Skeletal muscle satellite cell (primary cell): ENCODE measurements at regions not wholly inside any gene's neighbourhood (a gene's known extent, or its start where the extent isn't known, plus 50 kb on each side); places are given as distances from the start of the nearest gene placed in this dataset.

ENCODE experiments used
- H3K27me3 ChIP-seq: 2 replicates; pipeline ENCODE4 v1.7.0; 2013; ENCODE audit warnings: low read length; ENCODE audit not compliant: control insufficient read depth, insufficient read depth
- H3K36me3 ChIP-seq: 2 replicates; pipeline ENCODE4 v1.7.0; 2013; ENCODE audit warnings: mild to moderate bottlenecking, control low read depth, low read length; ENCODE audit not compliant: insufficient read depth
- H3K4me1 ChIP-seq: 2 replicates; pipeline ENCODE4 v1.7.0; 2013; ENCODE audit warnings: low read length; ENCODE audit not compliant: control insufficient read depth, insufficient read depth
- H3K4me2 ChIP-seq: 2 replicates; pipeline ENCODE4 v1.7.0; 2013; ENCODE audit warnings: mild to moderate bottlenecking, low read length
- H3K4me3 ChIP-seq: 2 replicates; pipeline ENCODE4 v1.7.0; 2013; ENCODE audit warnings: low read length
- H3K9ac ChIP-seq: 2 replicates; pipeline ENCODE4 v1.7.0; 2013; ENCODE audit warnings: mild to moderate bottlenecking, low read depth, low read length, moderate library complexity
- H3K9me3 ChIP-seq: replicated peaks from 2 replicates; pipeline ENCODE4 v1.7.0; 2013; ENCODE audit warnings: mild to moderate bottlenecking, control low read depth, low read length

DNA sequence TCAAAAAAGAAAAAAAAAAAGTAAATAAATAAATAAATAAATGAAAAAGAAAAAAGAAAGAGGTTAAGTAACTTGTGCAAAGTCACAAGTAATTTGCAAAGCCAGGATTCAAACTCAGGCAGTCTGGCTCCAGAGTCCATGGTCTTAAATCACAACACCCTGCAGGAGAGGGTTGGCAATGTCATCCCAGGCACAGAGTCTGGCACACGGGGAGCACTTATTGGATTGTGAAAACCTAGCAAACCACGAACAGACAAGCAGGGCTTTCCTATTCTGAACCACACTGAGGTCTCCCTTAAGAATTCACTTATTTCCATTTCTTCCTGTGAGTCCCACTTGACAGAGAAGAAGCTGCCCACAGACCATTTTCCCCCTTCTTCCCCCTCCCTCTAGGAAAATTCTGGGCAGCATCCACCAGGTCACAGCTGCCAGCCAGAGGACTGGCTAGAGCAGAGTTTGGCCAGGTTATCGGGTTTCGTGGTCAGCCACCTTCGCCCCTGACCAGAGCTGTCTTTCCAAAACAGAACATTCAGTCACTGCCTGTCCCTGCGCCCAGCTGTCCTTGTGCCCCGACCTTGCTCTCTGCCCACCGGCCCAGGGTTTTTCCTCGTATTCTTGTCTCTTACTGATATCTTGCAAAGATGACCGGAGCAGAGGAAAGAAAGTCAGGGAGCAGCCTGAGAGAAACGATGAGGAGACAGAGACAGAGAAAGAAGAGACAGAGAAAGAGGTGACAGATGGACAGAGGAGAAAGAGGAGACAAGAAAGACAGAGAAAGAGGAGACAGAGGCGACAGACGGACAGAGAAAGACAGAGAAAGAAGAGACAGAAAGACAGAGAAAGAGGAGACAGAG, 106.4 kb upstream of the PTPN1 start:
- Histone ChIP-seq H3K4me1 (peaks cover 22% of the 10 kb centered on the region), H3K4me3 (no peak overlapping the region), H3K9ac (no peak overlapping the region)

DNA sequence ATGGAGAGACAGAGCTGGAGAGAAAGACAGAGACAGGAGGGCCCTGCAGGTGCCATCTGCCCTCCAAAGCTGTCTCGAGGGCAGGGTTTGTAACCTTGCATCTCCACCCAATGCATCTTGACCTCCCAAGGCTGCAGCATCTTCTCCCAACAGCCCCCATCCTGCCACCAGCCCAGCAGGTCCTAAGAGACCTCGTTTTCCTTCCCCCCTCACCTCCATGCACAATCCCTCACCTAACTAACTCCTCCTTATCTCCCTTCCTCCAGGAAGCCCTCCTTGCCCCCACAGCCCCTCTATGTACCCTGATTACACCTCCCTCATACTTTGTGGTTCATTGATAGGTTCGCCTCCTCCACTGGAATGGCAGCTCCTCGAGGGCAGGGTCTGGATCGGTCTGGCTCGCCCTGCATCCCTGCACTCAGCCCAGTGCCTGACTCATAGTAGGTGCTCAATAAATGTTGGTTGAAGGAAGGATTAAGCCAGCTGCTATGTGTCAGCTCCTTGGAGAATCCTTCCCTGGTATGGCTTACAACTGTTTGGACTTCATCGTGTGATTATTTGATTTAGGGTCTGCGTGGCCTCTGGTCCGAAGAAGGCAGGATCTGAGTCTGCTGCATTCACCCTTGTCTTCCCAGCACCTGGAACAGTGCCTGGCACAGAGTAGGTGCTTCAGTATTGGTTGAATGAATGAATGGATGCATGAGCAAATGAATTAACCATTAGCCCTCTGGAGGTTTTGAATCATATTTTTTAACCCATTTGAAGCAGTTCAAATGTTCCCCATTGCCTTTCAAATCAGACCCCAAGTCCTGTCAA, 105.6 kb upstream of the PTPN1 start:
- H3K9ac ChIP-seq: no peak overlapping the region
- no peaks in the 10 kb centered on the region for H3K9me3 ChIP-seq
- H3K27me3 ChIP-seq: no peaks in the 10 kb centered on the region
- H3K4me3 ChIP-seq: no peak overlapping the region
- H3K4me1 ChIP-seq: peaks cover 13% of the 10 kb centered on the region
- H3K4me2 ChIP-seq: no peak overlapping the region
- no peaks in the 10 kb centered on the region for H3K36me3 ChIP-seq

More for the DNA sequence above, 106.4 kb upstream of the PTPN1 start:
- Histone ChIP-seq H3K27me3 (no peaks in the 10 kb centered on the region), H3K36me3 (no peaks in the 10 kb centered on the region), H3K9me3 (no peaks in the 10 kb centered on the region), H3K4me2 (no peak overlapping the region)

DNA sequence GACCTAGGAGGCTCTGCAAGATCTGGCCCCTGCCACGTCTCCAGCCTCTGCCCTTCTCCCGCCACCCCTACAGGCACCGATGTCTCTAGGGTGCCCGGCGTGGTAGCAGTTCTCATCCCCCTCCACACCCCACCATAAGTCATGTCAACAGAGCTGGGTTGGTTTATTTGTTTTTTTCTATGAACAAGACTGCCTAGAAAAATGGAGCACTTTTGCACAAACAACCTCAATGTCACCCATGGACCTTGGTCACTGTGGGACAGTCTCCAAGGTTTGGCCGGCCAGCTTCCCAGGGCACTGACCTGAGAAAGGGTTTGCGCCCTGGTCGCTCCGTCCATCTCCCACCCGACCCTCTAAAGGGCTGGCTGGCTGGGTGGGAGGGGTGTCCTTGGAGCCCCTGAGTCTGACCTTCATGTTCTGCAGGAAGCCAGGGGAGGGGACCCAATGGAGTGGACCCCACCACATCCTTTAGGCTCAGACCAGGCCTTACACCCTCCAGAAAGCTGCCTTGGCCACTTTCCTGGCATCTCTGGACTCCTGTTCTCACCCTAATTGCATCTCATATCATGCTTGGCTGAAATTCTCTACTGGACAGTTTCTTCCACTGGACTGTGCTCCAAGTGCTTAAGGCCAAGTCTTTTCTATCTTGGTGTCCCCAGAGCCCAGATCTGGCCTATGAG, 104.8 kb upstream of the PTPN1 start:
- no peak overlapping the region for H3K4me3 ChIP-seq
- H3K36me3 ChIP-seq: no peaks in the 10 kb centered on the region
- no peak overlapping the region for H3K9ac ChIP-seq
- no peaks in the 10 kb centered on the region for H3K9me3 ChIP-seq
- H3K4me2 ChIP-seq: no peak overlapping the region
- H3K4me1 ChIP-seq: peaks cover 8% of the 10 kb centered on the region
- H3K27me3 ChIP-seq: no peaks in the 10 kb centered on the region

DNA sequence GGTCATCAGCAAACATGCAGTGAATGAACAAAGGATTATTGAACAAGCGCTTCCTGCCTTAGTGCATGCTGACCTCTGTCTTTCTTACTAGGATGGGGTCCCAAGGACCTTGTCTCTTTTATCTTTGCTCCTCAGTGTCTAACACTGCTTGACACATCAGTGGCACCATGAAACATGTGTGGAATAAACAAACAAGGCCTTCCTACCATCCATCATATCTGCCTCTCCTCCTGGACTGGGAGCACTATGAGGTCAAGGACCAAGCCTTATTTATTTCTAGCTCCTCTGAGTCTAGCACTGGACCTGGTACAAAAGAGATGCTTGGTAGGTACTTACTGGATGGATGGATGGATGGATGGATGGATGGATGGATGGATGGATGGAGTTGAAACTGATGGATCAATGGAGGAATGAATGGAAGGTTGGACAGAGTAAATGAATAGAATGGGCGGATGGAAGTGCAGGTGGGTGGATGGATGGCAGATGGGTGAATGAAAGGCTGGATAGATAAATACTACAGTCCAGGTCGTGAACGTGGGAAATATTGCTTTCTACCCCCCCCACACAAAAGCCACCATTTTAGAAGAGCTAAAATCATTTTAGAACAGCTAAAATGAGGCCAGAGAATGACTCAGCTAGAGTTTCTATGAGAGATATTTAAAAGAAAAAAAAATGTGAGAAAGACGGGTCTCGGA, 104.1 kb upstream of the PTPN1 start:
- H3K9ac ChIP-seq: no peak overlapping the region
- H3K9me3 ChIP-seq: no peaks in the 10 kb centered on the region
- no peaks in the 10 kb centered on the region for H3K36me3 ChIP-seq
- H3K4me1 ChIP-seq: peaks cover 8% of the 10 kb centered on the region
- no peak overlapping the region for H3K4me3 ChIP-seq
- H3K27me3 ChIP-seq: no peaks in the 10 kb centered on the region
- no peak overlapping the region for H3K4me2 ChIP-seq

DNA sequence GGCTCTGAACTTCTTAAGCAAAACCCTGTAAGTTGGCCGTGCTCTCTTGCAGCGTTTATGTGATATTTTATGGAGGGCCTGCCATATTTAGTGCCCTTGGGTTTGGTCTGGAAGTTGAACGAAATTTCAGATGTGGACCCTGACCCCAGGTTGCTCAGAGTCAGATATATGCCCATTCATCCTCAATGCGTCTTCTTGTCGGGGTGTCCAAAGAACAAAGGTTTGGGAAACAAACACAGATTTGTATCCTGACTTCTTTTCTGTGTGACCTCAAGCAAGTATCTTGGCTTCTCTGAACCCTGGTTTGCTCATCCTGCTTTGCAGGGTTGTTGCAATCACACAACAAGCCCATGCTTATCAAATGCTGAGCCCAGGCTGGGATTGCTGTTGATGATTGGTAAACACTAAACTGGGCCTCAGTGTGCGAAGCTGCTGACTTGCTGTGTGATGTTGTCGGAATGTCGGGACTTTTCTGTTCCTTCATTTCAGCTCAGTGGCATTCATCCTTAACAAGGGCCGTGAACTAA, 103.5 kb upstream of the PTPN1 start:
- peaks cover 8% of the 10 kb centered on the region for H3K4me1 ChIP-seq
- no peaks in the 10 kb centered on the region for H3K36me3 ChIP-seq
- H3K4me3 ChIP-seq: no peak overlapping the region
- H3K4me2 ChIP-seq: no peak overlapping the region
- no peaks in the 10 kb centered on the region for H3K9me3 ChIP-seq
- no peak overlapping the region for H3K9ac ChIP-seq
- no peaks in the 10 kb centered on the region for H3K27me3 ChIP-seq

DNA sequence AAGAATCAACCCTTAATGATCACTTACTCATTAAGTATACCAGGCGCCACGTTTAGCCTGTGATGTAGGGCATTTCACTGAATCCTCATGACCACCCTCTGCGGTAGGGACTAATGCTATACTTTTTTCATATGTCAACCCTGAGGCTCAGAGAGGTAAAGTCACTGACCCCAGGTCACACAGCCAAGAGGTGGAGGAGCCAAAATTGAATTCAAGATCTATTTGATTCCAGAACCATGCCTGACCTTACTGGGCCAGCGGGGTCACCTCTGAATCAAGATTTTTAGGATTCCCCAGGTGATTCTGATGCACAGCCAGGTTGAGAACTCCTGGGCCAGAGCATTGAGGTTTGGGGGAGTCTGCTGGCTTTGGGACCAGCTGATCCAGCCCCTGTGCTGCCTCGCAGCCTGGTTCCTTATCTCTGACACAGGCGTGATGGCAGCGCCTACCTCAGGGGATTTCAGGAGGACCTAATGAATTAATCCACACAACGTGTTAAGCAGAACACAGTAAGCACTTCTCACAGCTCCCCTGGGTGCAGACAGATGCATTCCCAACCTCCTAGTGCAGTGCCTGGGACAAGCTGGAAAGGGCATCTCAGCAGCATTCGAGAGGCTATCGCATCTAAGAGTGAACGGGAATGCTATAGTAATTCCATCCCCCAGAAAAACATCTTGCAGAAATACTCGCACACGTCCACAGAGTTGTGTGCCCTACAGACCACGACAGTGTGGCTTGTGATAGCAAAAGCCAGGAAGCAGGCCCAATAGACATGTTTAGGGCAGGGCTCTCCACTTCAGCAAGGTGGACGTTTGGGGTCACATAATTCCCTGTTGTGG, 101.4 kb upstream of the PTPN1 start:
- no peak overlapping the region for H3K9ac ChIP-seq

DNA sequence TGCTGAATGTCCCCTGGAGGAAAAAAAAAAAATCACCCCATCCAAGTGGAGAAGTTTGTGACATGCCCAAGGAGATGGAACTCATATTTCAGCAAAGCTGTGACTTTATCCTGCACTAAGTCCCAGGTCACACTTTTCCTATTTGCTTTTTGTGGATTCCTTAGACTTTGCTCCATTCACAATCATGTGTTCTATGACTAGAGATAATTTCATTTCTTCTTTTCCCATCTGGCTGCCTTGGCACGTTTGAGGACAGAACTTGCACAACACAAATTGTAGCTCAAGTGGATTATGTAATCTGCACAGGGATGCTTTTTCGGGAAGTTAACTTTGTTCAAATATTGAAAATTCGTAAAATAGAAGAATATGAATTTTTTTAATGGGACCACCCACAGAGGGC, 100.7 kb upstream of the PTPN1 start:
- Histone ChIP-seq H3K27me3 (no peaks in the 10 kb centered on the region), H3K4me3 (no peak overlapping the region), H3K9ac (no peak overlapping the region), H3K4me1 (peaks cover 5% of the 10 kb centered on the region), H3K36me3 (no peaks in the 10 kb centered on the region), H3K9me3 (no peaks in the 10 kb centered on the region), H3K4me2 (no peak overlapping the region)

More for the DNA sequence above, 101.4 kb upstream of the PTPN1 start:
- Histone ChIP-seq H3K9me3 (no peaks in the 10 kb centered on the region), H3K27me3 (no peaks in the 10 kb centered on the region), H3K36me3 (no peaks in the 10 kb centered on the region), H3K4me1 (peaks cover 10% of the 10 kb centered on the region), H3K4me2 (no peak overlapping the region), H3K4me3 (no peak overlapping the region)

DNA sequence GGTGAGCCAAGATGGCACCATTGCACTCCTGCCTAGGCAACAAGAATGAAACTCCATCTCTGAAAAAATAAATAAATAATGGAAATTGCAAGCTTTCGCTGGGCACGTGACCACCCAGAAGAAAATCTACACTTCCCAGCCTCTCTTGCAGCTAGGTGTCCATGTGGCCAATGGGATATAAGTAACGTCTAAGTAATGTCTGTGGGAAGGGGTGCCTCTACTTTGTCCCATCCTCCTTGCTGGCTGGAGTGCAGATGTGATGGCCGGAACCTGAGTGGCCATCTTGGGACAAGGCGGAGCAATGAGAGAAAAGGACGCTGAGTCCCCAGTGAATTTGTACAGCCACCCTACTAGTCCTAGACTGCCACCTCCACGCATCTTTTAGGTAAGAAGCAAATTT, 99.8 kb upstream of the PTPN1 start:
- Histone ChIP-seq H3K4me3 (no peak overlapping the region), H3K36me3 (no peaks in the 10 kb centered on the region), H3K9ac (no peak overlapping the region), H3K27me3 (no peaks in the 10 kb centered on the region), H3K4me1 (peaks cover 13% of the 10 kb centered on the region), H3K4me2 (no peak overlapping the region), H3K9me3 (no peaks in the 10 kb centered on the region)

DNA sequence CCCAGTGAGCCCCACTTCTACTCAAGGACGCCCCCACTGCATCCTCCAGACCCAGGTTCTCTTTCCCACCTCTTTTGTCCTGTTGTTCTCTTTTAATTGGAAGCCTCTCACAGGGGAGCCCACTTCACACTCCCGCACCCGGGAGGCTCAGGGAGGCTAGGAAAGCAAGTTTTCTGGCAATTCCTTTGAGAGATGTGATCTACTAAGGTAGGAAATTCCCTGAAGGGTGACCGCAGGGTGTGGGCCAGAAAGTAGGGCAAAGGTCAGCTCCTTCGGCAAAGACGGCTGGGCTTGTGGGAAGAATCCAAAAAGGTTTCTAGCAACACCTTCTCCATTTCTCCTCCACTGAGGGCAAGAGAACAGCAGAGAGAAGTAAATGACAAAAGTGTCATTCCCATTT, 98.1 kb upstream of the PTPN1 start:
- Histone ChIP-seq H3K9ac (no peak overlapping the region), H3K27me3 (no peaks in the 10 kb centered on the region), H3K4me2 (no peak overlapping the region), H3K4me1 (peaks cover 30% of the 10 kb centered on the region), H3K36me3 (no peaks in the 10 kb centered on the region), H3K9me3 (no peaks in the 10 kb centered on the region), H3K4me3 (no peak overlapping the region)

DNA sequence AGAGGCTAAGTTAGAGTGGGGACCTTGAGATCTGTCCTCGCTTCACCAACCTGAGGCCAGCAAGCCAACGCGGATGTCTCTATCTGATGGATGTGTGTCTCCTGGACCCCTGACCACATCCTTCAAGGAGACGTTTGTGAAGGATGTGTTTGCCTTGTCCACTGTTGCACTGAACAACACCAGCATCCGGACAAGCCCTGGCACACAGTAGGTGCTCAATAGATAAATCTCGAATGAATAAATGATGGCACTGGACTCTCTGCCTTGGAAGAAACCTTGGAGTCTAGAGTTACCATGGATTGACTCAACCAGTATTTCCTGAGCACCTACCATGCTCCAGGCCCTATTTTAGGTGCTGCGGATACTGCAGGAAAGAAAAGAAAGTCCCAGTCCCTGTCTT, 97.7 kb upstream of the PTPN1 start:
- Histone ChIP-seq H3K36me3 (no peaks in the 10 kb centered on the region), H3K9me3 (no peaks in the 10 kb centered on the region), H3K4me1 (peaks cover 32% of the 10 kb centered on the region)

More for the DNA sequence above, 97.7 kb upstream of the PTPN1 start:
- Histone ChIP-seq H3K27me3 (no peaks in the 10 kb centered on the region), H3K4me2 (no peak overlapping the region), H3K9ac (no peak overlapping the region), H3K4me3 (no peak overlapping the region)
